ENCODE measurements at regions not wholly inside any gene's neighbourhood (a gene's known extent, or its start where the extent isn't known, plus 50 kb on each side); places are given as distances from the start of the nearest gene placed in this dataset.
A peak's percentile ranks its signal among the peaks of the same experiment; 100 is the strongest.

DNA sequence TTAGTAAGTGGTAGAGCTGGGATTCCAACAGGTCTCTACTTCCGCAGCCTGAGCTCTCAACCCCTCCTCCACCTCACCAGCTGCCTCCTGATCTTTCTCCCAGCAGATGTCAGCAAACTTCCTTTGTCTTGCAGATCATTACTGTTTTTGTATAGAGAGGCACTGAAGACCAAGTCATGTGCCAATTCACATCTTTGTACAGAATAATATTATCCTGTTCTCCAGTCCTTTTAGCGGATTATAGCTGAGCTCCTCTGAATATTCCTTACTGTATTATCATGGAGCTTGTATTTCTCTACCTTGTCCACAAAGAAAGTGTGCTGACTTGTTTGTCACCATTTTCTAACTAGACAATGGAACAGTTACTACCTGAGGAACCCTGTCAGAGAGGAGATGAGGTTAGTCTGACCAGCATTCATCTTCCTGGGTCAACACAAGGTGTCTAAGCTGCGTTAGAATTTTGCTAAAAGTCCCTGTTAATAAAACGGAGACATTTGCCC, 142.3 kb upstream of the ARHGAP5 start:
- Mint-ChIP-seq H3K27ac (no peak overlapping the region), H3K36me3 (ENCODE audit: low read depth) (no peaks in the 10 kb centered on the region), H3K4me3 (no peak overlapping the region), H3K27me3 (no peaks in the 10 kb centered on the region), H3K4me1 (peaks cover 27% of the 10 kb centered on the region)
- no peak for DNase-seq
- H3K9me3 ChIP-seq (ENCODE audit: control insufficient read depth, low read length, poor library complexity, severe bottlenecking), result no peaks in the 10 kb centered on the region
- peak; percentile 49 for ATAC-seq

DNA sequence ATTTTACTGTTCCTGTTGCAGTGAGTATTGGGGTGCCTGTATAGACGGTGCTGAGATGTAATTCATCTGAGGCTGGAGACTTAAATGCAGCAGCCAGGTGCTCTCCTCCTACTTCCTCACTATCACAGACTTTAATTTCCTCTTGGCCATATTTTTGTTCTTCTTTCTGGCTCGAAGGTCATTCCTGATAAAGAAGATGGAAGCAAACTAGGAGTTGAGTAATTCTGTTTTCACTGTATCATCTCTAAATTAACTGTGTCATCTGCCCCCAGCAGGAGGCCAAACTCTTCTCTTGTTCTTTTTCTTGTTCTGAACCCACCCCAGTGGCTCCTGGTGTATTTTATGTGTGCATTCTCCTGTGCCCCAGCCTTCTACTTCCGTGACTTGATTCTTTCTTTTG, 141.7 kb upstream of the ARHGAP5 start:
- no peak overlapping the region for H3K27ac Mint-ChIP-seq
- no peaks in the 10 kb centered on the region for H3K36me3 Mint-ChIP-seq (ENCODE audit: low read depth)
- ATAC-seq, result no peak
- no peaks in the 10 kb centered on the region for H3K9me3 ChIP-seq (ENCODE audit: control insufficient read depth, low read length, poor library complexity, severe bottlenecking)
- H3K27me3 Mint-ChIP-seq, result no peaks in the 10 kb centered on the region
- DNase-seq, result no peak
- H3K4me1 Mint-ChIP-seq, result peaks cover 26% of the 10 kb centered on the region
- no peak overlapping the region for H3K4me3 Mint-ChIP-seq

DNA sequence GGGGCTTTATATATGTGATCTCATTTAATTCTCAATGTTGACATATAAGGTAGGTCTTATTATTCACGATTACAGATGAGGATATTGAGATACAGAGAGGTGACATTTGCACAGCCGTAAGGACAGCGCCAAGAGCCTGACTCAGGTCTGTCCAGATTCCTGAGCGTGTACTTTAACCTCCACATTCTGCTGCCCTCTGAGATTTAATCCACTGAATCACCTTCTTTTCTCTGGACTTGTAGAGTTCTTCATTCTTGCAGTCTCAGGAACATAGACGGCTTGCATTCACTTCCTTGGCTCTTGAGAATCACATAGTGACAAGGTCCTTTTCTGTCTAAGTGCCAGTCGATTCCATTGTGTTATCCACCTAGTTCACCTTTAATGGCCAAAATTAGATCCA, 141.0 kb upstream of the ARHGAP5 start:
- ATAC-seq (no peak), DNase-seq (no peak)
- Mint-ChIP-seq H3K4me1 (peaks cover 26% of the 10 kb centered on the region), H3K27me3 (no peaks in the 10 kb centered on the region), H3K27ac (no peak overlapping the region), H3K36me3 (ENCODE audit: low read depth) (no peaks in the 10 kb centered on the region), H3K4me3 (no peak overlapping the region)
- H3K9me3 ChIP-seq (ENCODE audit: control insufficient read depth, low read length, poor library complexity, severe bottlenecking), result no peaks in the 10 kb centered on the region

DNA sequence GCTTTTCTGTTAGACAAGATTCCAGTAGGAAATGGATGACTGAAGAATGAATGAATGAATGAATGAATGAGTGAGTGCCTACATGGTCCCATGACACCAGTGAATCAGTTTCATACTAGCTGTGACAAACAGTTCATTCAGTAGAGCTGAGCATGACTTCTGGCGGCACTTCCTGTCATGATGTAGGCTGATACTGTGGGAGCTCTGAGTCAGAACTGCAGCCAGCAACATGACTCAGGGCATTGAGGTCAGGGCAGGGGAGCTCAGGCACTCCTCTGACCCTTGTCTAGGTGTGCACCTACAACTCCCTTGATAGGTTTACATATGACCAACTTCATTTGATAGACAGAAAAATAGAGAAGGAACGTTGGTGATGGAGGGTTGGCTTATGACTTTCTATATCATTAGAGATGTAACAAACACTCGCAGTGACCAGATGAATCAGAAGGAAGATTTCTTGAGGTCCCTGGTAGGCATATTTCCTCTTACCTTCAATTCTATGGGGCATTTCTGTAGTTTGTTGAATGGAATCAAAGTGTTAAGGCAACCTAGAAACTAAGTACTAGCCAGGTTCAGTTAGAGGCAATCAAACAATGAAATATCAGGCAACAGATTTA, 139.3 kb upstream of the ARHGAP5 start:
- H3K27ac Mint-ChIP-seq, result peak overlapping the region; percentile 75
- peaks cover 22% of the 10 kb centered on the region for H3K4me1 Mint-ChIP-seq
- no peaks in the 10 kb centered on the region for H3K27me3 Mint-ChIP-seq
- no peaks in the 10 kb centered on the region for H3K9me3 ChIP-seq (ENCODE audit: control insufficient read depth, low read length, poor library complexity, severe bottlenecking)
- H3K4me3 Mint-ChIP-seq, result no peak overlapping the region
- ATAC-seq (peak; percentile 94), DNase-seq (peak in 1 of 3 donors; percentile 17)
- no peaks in the 10 kb centered on the region for H3K36me3 Mint-ChIP-seq (ENCODE audit: low read depth)

DNA sequence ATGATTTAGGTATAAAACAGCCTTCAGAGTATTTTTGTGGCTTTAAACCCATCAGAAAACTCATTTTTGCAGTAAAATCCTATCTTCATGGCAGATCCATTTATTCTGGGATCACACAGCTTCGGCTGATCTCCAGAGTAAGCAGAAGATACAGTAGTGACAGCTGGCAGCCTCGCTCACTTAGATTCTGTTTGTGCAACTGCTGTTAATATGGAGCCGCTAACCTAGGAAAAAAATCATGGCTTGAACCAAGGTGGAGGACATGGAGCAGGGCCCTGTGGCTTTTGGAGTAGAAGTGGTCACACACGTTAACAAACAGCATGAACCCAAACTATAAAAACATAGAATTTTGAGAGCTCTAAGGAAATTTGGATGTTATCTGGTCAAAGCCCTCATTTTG, 137.2 kb upstream of the ARHGAP5 start:
- DNase-seq, result no peak
- peaks cover 28% of the 10 kb centered on the region for H3K4me1 Mint-ChIP-seq
- H3K9me3 ChIP-seq (ENCODE audit: control insufficient read depth, low read length, poor library complexity, severe bottlenecking), result no peaks in the 10 kb centered on the region
- H3K36me3 Mint-ChIP-seq (ENCODE audit: low read depth), result no peaks in the 10 kb centered on the region
- no peak overlapping the region for H3K4me3 Mint-ChIP-seq
- no peak for ATAC-seq
- no peak overlapping the region for H3K27ac Mint-ChIP-seq
- no peaks in the 10 kb centered on the region for H3K27me3 Mint-ChIP-seq

DNA sequence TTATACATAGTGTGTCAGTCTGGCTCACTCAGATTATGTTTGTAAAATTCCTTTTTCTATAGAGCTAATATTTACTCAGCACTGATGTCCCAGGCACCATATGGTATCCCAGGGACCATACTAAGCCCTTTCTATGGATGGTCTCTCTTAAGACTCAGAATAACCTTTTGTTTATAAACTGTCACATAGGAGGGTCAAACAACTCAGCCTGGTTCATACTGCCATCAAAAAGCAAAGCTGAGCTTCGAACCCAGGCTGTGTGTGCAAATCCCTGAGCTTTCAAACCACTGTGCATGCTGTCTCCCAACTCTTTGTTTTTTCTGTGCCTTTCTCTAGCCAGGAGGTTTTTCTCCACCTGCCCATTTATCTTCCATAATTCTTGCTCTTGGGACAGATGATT, 135.6 kb upstream of the ARHGAP5 start:
- DNase-seq (no peak), ATAC-seq (no peak)
- no peaks in the 10 kb centered on the region for H3K9me3 ChIP-seq (ENCODE audit: control insufficient read depth, low read length, poor library complexity, severe bottlenecking)
- H3K4me1 Mint-ChIP-seq, result peaks cover 28% of the 10 kb centered on the region
- H3K27me3 Mint-ChIP-seq, result no peaks in the 10 kb centered on the region
- H3K4me3 Mint-ChIP-seq, result no peak overlapping the region
- H3K36me3 Mint-ChIP-seq (ENCODE audit: low read depth), result no peaks in the 10 kb centered on the region
- peak overlapping the region; percentile 19 for H3K27ac Mint-ChIP-seq

DNA sequence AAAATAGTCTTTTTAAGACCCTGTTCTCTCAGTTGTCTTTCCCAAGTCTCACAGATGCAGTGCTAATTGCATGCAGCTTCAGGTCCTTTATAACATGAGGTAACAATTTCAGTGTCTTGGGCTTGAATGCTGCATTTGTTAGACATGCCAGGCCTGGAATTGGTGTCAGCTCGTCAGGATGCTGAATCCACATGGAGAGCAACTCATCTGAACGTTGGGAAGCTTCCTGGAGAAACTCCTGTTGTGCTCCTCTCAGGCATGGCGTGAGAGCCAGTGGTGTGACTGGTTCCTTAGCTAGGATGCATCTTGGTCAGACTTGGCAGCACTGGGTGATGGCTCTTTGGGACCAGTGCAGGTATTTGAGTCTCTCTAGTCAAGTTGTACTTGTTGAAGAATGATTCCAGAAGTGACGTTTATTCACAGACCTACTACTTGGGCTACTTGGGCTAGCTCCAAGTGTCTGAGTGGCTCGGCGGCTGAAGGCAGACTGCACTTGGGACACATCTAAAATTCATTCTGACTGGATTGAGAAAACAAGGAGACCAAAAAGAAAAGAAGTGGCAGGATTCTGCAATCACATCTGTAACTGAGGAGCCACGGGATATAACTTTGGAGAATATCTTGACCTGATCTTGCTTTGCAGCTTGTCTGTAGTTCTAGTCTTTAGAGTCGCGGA, 134.8 kb upstream of the ARHGAP5 start:
- no peak overlapping the region for H3K27ac Mint-ChIP-seq
- H3K9me3 ChIP-seq (ENCODE audit: control insufficient read depth, low read length, poor library complexity, severe bottlenecking), result no peaks in the 10 kb centered on the region
- DNase-seq, result no peak
- no peak for ATAC-seq
- no peaks in the 10 kb centered on the region for H3K36me3 Mint-ChIP-seq (ENCODE audit: low read depth)
- peaks cover 35% of the 10 kb centered on the region for H3K4me1 Mint-ChIP-seq
- H3K4me3 Mint-ChIP-seq, result no peak overlapping the region
- H3K27me3 Mint-ChIP-seq, result no peaks in the 10 kb centered on the region

DNA sequence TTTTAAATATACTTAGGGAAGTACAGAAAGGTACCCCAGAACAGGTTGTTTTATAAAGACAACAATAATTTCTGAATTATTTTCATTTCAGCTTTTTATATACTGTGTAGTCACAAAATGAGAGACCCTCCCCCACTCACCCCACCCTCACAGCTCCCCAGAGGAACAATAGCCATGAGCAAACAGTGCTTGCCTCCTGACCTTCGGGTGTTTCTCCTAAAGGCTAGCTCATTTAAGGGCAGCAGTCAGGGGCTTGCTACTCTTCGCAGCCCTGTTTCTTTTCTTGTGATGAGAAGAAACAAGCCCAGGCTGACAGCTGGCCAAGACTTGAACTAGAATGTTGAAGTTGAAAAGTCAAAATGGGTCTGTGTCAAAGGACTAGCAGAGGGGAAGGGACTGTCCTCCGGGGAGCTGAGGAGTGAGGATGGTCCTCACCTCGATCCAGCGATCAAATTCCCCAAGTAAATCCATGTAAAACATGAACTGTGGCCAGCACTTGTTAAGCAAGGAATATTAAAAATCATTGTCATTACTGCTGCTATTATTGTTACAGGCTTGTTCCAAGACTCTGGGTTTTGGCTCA, 133.8 kb upstream of the ARHGAP5 start:
- no peaks in the 10 kb centered on the region for H3K9me3 ChIP-seq (ENCODE audit: control insufficient read depth, low read length, poor library complexity, severe bottlenecking)
- Mint-ChIP-seq H3K36me3 (ENCODE audit: low read depth) (no peaks in the 10 kb centered on the region), H3K4me3 (no peak overlapping the region), H3K4me1 (peaks cover 38% of the 10 kb centered on the region), H3K27me3 (no peaks in the 10 kb centered on the region), H3K27ac (peak overlapping the region; percentile 92)
- ATAC-seq, result no peak
- DNase-seq, result no peak

DNA sequence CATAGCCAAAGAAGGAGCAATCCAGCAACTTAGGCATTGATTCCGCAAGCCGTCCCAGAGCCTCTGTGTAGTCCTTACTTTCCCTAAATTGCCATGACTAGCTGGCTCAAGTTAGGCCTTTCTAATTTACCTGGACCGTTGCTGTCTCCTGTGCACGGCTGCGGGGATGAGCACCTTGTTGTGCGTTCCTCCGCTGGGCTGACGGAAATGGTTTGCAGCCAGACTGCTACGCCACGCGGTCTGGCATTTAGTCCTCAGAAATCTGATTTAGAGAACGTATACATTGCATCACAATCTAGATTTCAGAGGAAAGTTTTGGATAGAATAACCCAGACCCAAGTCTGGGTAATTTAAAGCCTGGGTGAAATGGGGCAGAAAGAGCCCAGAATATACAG, 133.2 kb upstream of the ARHGAP5 start:
- peaks cover 35% of the 10 kb centered on the region for H3K4me1 Mint-ChIP-seq

DNA sequence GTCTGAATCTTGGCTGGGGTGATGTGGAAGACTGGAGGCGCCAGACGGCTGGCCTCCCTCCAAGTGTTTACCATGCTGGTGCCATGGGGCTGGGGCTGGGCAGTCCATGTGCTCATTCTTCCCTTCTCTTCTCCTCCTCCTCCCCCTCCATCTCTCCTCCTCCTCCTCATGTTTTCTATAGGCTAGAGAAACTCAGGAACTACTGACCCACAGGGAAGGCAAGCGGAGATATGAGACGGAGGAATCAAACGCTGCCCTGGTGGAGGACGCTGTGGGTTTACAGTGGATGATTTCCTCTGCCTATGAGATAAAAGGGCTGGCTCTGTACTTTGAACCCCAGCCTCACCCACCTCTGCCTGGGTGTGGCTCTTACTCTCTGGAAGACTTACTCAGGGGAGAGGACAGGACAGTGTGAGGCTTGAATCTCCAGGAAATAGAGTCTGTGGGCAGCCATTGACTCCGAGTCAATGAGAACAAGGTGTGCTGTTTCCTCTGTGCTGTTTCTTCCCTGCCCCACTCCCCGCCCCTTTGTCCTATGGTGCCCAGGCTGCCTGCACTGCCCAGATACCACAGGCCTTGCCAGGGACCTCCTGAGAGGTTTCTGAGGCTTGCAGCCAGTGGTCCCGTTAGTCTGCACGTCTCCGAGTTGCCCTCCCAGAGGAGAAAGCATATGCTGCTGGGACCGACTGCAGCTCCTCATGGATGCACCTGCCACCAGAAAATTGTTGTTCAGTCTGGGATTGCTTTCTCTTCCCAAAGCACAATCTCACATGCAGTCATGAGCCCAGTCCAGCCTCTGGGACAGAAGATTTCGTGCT, 132.6 kb upstream of the ARHGAP5 start:
- no peaks in the 10 kb centered on the region for H3K36me3 Mint-ChIP-seq (ENCODE audit: low read depth)
- peak overlapping the region; percentile 92 for H3K27ac Mint-ChIP-seq
- ATAC-seq (peak; percentile 55), DNase-seq (no peak)
- peaks cover 35% of the 10 kb centered on the region for H3K4me1 Mint-ChIP-seq
- no peaks in the 10 kb centered on the region for H3K27me3 Mint-ChIP-seq
- peak overlapping the region; percentile 87 for H3K4me3 Mint-ChIP-seq
- no peaks in the 10 kb centered on the region for H3K9me3 ChIP-seq (ENCODE audit: control insufficient read depth, low read length, poor library complexity, severe bottlenecking)

More for the DNA sequence above, 133.2 kb upstream of the ARHGAP5 start:
- no peaks in the 10 kb centered on the region for H3K9me3 ChIP-seq (ENCODE audit: control insufficient read depth, low read length, poor library complexity, severe bottlenecking)
- peak overlapping the region; percentile 87 for H3K4me3 Mint-ChIP-seq
- no peaks in the 10 kb centered on the region for H3K27me3 Mint-ChIP-seq
- ATAC-seq (no peak), DNase-seq (no peak)
- H3K27ac Mint-ChIP-seq, result peak overlapping the region; percentile 92
- no peaks in the 10 kb centered on the region for H3K36me3 Mint-ChIP-seq (ENCODE audit: low read depth)

DNA sequence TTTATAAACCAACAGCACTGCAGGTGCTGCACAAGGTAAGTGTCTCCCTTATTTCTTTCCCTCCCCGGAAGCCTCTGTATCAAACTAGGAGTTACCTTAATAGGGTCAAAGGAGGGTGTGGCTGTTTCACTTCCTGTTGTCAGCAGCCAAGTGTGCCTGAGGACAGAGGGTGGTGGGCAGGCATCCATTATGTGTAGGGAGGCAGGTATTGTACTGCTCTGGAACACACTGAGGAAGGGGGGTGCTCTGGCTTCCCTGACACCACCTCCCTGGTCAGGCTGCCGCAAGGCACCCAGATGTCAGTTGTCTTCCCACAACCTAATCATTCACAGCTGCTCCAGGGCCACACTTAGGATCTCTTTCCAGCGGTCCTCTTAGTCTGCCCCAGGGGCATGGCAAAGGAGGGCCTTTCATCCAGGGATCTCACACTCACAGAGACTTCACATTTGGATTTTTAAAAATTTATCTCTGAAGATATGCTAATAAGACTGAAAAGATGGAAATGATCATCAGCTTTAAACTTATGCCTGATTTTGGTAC, 132.0 kb upstream of the ARHGAP5 start:
- Mint-ChIP-seq H3K4me3 (peak overlapping the region; percentile 87), H3K36me3 (ENCODE audit: low read depth) (no peaks in the 10 kb centered on the region), H3K4me1 (peaks cover 39% of the 10 kb centered on the region), H3K27me3 (no peaks in the 10 kb centered on the region), H3K27ac (peak overlapping the region; percentile 92)
- ATAC-seq (peak; percentile 90), DNase-seq (no peak)
- no peaks in the 10 kb centered on the region for H3K9me3 ChIP-seq (ENCODE audit: control insufficient read depth, low read length, poor library complexity, severe bottlenecking)

DNA sequence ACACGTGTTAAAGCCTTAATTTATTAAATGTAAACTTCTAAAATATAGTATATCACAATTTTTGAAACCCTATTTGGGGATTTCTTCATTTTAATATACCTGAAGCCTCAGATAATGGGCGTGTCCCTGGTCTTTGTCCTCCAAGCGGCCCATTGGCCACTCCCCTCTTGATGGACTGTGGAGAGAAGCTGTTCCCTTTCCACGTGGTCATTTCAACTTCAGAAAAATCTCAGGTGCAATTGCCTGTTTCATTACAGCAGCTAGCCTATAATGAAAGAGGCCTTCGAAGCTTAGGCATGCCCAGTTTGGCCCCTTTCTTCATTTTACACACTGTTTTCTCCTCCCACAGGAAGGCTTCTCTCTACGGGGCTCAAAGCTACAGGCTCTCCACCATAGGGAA, 131.4 kb upstream of the ARHGAP5 start:
- no peaks in the 10 kb centered on the region for H3K36me3 Mint-ChIP-seq (ENCODE audit: low read depth)
- H3K27ac Mint-ChIP-seq, result peak overlapping the region; percentile 92
- no peaks in the 10 kb centered on the region for H3K27me3 Mint-ChIP-seq
- peaks cover 39% of the 10 kb centered on the region for H3K4me1 Mint-ChIP-seq
- ATAC-seq (no peak), DNase-seq (no peak)
- no peak overlapping the region for H3K4me3 Mint-ChIP-seq
- H3K9me3 ChIP-seq (ENCODE audit: control insufficient read depth, low read length, poor library complexity, severe bottlenecking), result no peaks in the 10 kb centered on the region

DNA sequence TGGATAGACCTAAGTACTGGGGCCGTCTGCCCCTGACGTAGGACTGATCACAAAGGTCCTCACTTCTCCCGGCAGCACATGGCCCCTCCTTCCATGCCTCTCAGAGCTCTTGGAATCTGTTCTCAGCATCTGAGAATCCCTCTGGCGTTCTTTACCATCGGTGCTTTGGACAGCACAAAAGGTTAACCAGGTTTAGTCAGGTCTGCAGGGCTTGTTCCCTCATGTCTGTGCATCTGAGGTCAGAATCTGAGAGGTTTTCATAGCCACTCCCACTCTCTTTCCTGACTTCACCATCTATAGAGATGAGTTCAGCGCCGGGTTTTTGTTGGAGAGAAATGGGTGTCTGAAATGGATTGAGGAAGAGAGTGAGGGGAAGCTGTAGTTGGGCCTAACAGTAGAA, 130.0 kb upstream of the ARHGAP5 start:
- H3K27me3 Mint-ChIP-seq, result no peaks in the 10 kb centered on the region
- no peak overlapping the region for H3K4me3 Mint-ChIP-seq
- no peaks in the 10 kb centered on the region for H3K36me3 Mint-ChIP-seq (ENCODE audit: low read depth)
- H3K27ac Mint-ChIP-seq, result peak overlapping the region; percentile 92
- H3K9me3 ChIP-seq (ENCODE audit: control insufficient read depth, low read length, poor library complexity, severe bottlenecking), result no peaks in the 10 kb centered on the region
- DNase-seq, result no peak
- no peak for ATAC-seq
- H3K4me1 Mint-ChIP-seq, result peaks cover 43% of the 10 kb centered on the region

Measured in T-helper 17 cell (primary cell).